SH-SY5Y (cell line): ENCODE measurements at regions not wholly inside any gene's neighbourhood (a gene's known extent, or its start where the extent isn't known, plus 50 kb on each side); places are given as distances from the start of the nearest gene placed in this dataset.

Experiments used
- GATA2 ChIP-seq: IDR thresholded peaks from 2 replicates; pipeline ENCODE4 v1.6.1; 2011; ENCODE audit warnings: mild to moderate bottlenecking, low read depth, low read length
- GATA3 ChIP-seq: IDR thresholded peaks from 2 replicates; pipeline ENCODE4 v1.6.1; 2011; ENCODE audit warnings: low read depth, mild to moderate bottlenecking, low read length, moderate library complexity

- TF ChIP-seq GATA2 (no peak), GATA3 (no peak)
Measured at GRCh38 chr2:133855526-133855925, 287.3 kb upstream of the NCKAP5 start.

DNA sequence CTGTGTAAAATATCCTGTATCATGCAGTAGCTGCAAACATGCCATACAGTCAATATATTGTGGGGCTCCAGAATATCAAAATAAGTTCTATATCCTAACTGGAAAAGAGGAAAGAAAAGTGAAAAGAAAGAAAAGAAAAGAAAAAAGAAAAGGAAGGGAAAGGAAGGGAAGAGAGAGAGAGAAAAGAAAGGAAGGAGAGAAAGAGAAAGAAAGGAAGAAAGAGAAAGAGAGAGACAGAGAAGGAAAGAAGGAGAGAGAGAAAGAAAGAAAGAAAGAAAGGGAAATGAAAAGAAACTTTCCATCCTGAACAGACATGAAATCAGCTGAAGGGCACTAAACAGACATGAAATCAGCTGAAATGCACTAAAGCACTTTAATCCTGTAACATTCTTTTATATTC is 288.4 kb upstream of the NCKAP5 start:
- TF ChIP-seq GATA2 = no peak
- TF ChIP-seq GATA3 = no peak

DNA sequence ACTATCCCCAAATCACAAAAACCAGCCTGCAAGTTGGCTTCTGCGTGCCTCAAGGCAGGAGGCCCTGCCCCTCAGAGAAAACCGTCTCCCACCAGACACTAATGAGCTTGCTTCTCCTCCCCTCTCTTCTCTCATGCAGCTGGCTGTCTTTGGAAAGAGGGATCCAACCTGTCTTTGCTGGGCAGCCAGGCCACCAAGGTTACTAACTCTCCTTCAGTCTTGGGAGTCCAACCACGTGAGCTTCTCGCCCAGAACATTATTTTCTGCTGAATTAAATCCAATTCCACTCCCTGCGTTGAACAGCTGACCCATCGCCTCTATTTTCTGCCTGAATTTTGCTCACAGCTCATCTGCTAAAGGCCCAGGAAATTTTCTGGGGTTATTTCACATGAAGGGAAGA is 291.3 kb upstream of the NCKAP5 start:
- no peak for TF ChIP-seq GATA3
- TF ChIP-seq GATA2 = no peak

DNA sequence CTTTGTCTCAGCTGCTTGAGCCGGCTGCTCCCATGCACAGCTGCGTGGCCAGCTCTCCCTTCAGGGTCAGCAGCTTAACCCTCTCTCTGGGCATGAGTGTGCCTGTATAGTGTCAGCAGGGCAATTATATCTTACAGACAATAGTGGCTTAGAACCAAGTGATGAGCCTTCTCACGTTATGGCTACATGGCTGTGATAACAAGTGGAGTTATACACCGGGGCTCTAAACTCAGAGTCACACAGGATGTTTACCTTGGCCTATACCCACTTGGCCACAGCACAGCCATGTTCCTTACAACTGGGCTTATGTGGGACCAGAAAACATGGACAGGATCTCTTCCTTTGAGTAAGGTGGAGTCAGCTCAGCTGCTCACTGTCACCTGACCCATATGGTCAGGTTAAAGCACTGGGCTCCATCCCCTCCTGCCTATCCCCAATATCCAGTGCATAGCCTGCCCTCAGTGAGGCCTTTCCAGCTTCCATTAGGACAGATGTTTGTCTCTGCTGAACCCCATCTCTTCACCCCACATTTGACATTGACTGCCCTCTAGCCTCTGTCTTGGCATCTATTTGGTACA is 294.2 kb upstream of the NCKAP5 start:
- no peak for TF ChIP-seq GATA3
- TF ChIP-seq GATA2 = no peak

DNA sequence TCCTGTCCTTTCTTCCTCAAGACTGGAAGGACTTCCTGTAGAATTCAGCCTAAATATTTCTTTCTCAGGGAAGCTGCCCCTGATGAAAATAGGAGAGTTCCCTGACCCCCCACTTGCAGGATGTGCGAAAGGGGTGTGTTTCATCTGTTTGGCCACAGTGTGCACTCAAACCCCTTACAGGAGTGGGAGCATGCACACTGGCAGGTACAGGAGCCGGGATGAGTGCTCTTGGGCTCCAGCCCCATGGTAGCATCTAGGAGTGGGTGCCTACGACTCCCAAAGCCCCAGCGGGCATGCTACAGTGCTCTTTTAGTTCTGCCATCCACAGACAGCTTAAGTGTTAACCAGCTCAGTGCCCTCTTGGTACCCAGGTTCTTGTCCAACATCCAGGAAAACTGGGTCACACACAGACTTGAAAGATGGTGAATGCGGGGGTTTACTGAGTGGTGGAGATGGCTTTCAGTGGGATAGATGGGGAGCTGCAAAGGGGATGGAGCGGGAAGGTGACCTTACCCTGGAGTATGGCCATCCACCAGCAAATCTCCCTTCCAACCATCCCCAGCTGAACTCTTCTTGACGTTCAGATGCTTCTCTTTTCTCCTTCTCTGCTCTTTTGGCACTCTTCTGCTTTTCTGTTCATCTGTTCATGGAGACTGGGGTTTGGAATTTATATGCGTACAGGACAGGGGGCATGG is 295.0 kb upstream of the NCKAP5 start:
- TF ChIP-seq GATA2 = no peak
- TF ChIP-seq GATA3 = no peak

DNA sequence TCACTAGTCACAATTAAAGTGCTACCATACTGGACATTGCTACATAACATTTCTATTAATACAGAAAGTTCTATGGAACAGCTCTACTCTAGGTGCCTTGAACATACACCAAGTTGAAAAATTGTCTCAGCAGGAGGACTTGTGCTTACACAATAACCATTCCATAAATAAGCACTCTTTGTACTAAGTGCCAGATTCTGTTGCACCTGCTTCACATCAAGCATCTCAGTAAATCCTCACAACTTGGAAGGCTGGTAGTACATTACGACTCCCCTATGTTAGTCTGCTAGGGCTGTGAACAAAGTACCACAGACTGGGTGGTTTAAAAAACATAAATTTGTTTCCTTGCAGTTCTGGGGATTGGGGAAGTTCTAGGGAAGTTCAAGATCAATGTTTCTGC is 296.9 kb upstream of the NCKAP5 start:
- no peak for TF ChIP-seq GATA2
- TF ChIP-seq GATA3 = no peak

- no peak for TF ChIP-seq GATA2
- no peak for TF ChIP-seq GATA3
Measured at GRCh38 chr2:133867166-133867565, 298.9 kb upstream of the NCKAP5 start.

GRCh38 chr2:133871545-133872209 is 303.4 kb upstream of the NCKAP5 start:
- TF ChIP-seq GATA3 (no peak), GATA2 (no peak)

DNA sequence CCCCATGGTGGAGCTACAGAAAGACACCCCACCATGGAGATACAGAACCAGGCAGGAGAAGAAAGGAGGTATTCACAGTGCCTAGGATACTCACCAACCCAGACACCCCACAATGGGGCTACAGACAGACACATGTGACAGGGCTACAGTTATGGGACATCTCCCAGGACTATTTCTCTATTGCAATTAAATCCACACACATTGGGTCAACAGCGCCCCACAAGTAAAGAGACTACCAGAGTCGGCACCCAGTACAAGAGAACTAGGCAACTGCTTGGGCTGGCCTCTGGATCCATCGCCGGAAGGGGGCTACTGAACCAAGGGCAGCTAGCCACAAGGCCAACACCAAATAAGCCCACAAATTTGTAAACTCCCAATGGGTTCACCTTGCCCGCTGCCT is 310.1 kb upstream of the NCKAP5 start:
- no peak for TF ChIP-seq GATA2
- no peak for TF ChIP-seq GATA3

GRCh38 chr2:133879703-133880102 is 311.4 kb upstream of the NCKAP5 start:
- TF ChIP-seq GATA2 (no peak), GATA3 (no peak)

DNA sequence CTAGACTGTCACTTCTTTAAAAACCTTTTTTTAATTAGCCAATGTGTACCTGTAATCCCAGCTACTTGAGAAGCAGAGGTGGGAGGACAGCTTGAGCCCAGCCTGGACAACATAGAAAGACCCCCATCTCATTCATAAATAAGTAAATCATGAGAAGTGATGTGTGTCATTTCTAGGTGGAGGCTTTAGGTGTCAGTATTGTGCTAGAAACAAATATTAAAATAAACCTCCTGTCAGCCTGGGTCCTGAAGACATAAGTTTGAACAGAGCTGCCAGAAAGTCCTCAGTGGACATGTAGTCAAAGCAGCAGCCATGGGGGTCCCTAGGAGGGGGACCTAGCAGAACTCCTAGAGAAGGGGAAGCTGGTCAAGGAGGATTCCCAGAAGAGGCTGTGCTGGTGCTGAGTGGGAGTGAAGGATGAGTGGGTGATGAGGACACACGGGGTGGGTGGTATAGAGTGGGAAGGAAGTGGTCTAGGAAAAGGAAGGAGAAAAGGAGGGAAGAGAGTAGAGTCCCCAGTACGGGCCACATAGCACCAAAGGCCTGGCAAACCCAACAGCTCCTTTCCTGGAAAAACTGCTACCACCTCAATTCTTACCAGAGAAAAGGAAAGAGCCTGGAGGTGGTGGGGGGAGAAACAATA is 316.6 kb upstream of the NCKAP5 start:
- TF ChIP-seq GATA3 = no peak
- TF ChIP-seq GATA2 = no peak

DNA sequence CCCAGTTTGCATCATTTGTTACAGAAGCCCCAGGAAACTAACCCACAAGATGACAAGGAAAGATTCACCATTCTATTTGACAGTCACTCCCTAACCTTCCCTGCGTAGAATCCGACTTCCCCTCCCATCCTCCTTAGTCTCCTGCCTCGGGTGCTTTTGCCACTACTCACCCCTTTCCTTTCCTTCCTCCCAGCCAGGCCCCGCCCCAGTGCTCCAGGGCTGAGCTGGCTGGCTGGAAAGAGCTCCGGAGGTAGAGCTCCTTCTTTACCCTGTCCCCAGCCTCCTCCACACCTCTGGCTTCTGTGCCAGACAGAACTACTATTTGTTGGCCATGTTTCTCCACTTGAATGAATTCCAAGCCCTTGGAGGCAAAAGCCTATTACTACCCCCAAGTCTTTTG is 317.6 kb upstream of the NCKAP5 start:
- no peak for TF ChIP-seq GATA3
- no peak for TF ChIP-seq GATA2

GRCh38 chr2:133886735-133887675 is 318.7 kb upstream of the NCKAP5 start:
- TF ChIP-seq GATA2 (no peak), GATA3 (no peak)

GRCh38 chr2:133887676-133888040 is 319.4 kb upstream of the NCKAP5 start:
- TF ChIP-seq GATA2 = no peak
- no peak for TF ChIP-seq GATA3
